Astrocyte (in vitro differentiated cells and primary cell): ENCODE measurements at regions not wholly inside any gene's neighbourhood (a gene's known extent, or its start where the extent isn't known, plus 50 kb on each side); places are given as distances from the start of the nearest gene placed in this dataset.

Experiments used
- DNase-seq: peaks from one replicate; pipeline ENCODE4 v3.0.0-alpha.2; 2010; ENCODE audit warnings: low read depth
- FAIRE-seq: peaks from 2 replicates; lab custom pipeline; 2011; peaks lifted over from hg19 to GRCh38; lab: Jason Lieb, UNC
- H2AFZ ChIP-seq: 2 replicates; pipeline ENCODE4 v1.6.0; 2012; ENCODE audit warnings: low read depth, low read length, inconsistent platforms
- H3K27ac ChIP-seq: 2 replicates; pipeline ENCODE4 v1.5.1; 2011; ENCODE audit warnings: low read depth, low read length, inconsistent platforms
- H3K27me3 ChIP-seq: 2 replicates; pipeline ENCODE4 v1.6.0; 2011; ENCODE audit warnings: low read length, inconsistent platforms; ENCODE audit not compliant: insufficient read depth
- H3K36me3 ChIP-seq: 2 replicates; pipeline ENCODE4 v1.5.1; 2011; ENCODE audit warnings: low read length, inconsistent platforms; ENCODE audit not compliant: insufficient read depth
- H3K4me1 ChIP-seq: 2 replicates; pipeline ENCODE4 v1.5.1; 2011; ENCODE audit warnings: low read length, inconsistent platforms; ENCODE audit not compliant: insufficient read depth
- H3K4me2 ChIP-seq: 2 replicates; pipeline ENCODE4 v1.6.0; 2012; ENCODE audit warnings: low read length, inconsistent platforms
- H3K4me3 ChIP-seq: 2 replicates; pipeline ENCODE4 v1.5.1; 2011; ENCODE audit warnings: low read depth, mild to moderate bottlenecking, low read length, inconsistent platforms; ENCODE audit not compliant: insufficient read depth
- H3K79me2 ChIP-seq: 2 replicates; pipeline ENCODE4 v1.6.0; 2012; ENCODE audit warnings: mild to moderate bottlenecking, low read length, inconsistent platforms; ENCODE audit not compliant: insufficient read depth
- H3K9ac ChIP-seq: 2 replicates; pipeline ENCODE4 v1.6.0; 2012; ENCODE audit warnings: mild to moderate bottlenecking, low read length, inconsistent platforms
- H3K9me3 ChIP-seq: 2 replicates; pipeline ENCODE4 v1.5.1; 2012; ENCODE audit warnings: low read depth, mild to moderate bottlenecking, low read length, inconsistent platforms; ENCODE audit not compliant: insufficient read depth
- H4K20me1 ChIP-seq: 2 replicates; pipeline ENCODE4 v1.6.0; 2012; ENCODE audit warnings: low read length, inconsistent platforms; ENCODE audit not compliant: insufficient read depth
- H3K27ac Mint-ChIP-seq: one replicate; pipeline ENCODE4 v1.8.0; 2021; ENCODE audit warnings: mild to moderate bottlenecking, mixed read lengths; ENCODE audit not compliant: unreplicated experiment
- H3K27me3 Mint-ChIP-seq: one replicate; pipeline ENCODE4 v1.8.0; 2021; ENCODE audit warnings: low read depth, mixed read lengths; ENCODE audit not compliant: unreplicated experiment
- H3K36me3 Mint-ChIP-seq: one replicate; pipeline ENCODE4 v1.8.0; 2021; ENCODE audit warnings: low read depth, mixed read lengths; ENCODE audit not compliant: unreplicated experiment
- H3K4me1 Mint-ChIP-seq: one replicate; pipeline ENCODE4 v1.8.0; 2021; ENCODE audit warnings: low read depth, mixed read lengths; ENCODE audit not compliant: unreplicated experiment
- H3K4me3 Mint-ChIP-seq: one replicate; pipeline ENCODE4 v1.8.0; 2021; ENCODE audit warnings: mild to moderate bottlenecking, moderate library complexity, mixed read lengths; ENCODE audit not compliant: unreplicated experiment
- H3K9me3 Mint-ChIP-seq: one replicate; pipeline ENCODE4 v1.8.0; 2021; ENCODE audit warnings: mild to moderate bottlenecking, mixed read lengths; ENCODE audit not compliant: unreplicated experiment
- EZH2 ChIP-seq: IDR thresholded peaks from 2 replicates; pipeline ENCODE4 v1.6.1; 2012; ENCODE audit warnings: mild to moderate bottlenecking, low read length, inconsistent platforms; ENCODE audit not compliant: insufficient read depth
- TF ChIP-seq, protein P1 (sequence below): IDR thresholded peaks from 2 replicates; pipeline ENCODE4 v1.5.1; 2011; ENCODE audit warnings: low read depth, mild to moderate bottlenecking, inconsistent platforms, low read length, moderate library complexity; ENCODE audit not compliant: insufficient read depth

DNA sequence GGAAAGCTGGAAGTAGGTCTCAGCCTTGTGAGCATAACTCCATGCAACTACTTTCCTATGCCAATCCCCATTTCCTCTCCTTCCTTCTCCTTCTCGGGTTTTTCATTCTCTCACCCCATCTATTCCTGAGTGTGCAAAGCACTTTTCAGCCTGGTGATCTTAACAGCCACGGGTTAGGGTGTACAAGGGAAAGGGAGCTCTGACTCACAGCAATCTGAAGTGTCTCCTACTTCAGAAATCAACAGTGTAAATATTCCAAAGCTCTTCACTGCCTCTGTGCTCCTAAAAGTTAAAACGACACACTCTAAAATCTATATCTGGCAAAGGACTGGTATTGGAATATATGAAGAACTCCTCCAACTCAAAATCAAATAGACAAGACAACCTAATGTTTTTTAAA, 268.0 kb upstream of the IRX3 start:
- no peak for FAIRE-seq
- no peaks in the 10 kb centered on the region for H3K36me3 Mint-ChIP-seq

DNA sequence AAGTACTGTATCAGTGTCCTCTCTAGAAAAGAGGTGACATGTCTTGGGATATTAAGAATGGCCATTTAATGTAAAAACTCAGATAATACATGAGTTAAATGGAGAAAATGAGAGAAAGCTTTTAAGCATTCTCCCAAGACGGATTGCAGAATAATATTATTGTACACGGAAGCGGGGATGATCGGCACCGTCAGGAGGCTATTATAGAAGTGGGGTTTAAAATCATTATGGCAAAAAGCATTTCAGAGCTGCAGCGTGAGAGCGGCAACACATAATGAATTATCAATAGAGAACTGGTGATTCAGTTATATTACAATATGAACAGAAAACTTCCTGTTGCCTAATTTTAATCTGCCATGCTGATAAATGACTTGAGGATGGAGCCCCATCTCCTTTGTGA, 261.7 kb upstream of the IRX3 start:
- no peaks in the 10 kb centered on the region for H3K9me3 ChIP-seq
- H3K4me1 ChIP-seq, result no peaks in the 10 kb centered on the region
- no peaks in the 10 kb centered on the region for H4K20me1 ChIP-seq
- no peak overlapping the region for H3K9ac ChIP-seq
- no peak overlapping the region for H3K4me3 Mint-ChIP-seq
- H3K4me3 ChIP-seq, result no peak overlapping the region
- peaks cover 18% of the 10 kb centered on the region for H3K27me3 Mint-ChIP-seq
- H3K4me1 Mint-ChIP-seq, result no peaks in the 10 kb centered on the region
- H3K4me2 ChIP-seq, result no peak overlapping the region
- H3K9me3 Mint-ChIP-seq, result peaks cover 3% of the 10 kb centered on the region
- no peak for FAIRE-seq
- H3K79me2 ChIP-seq, result no peaks in the 10 kb centered on the region
- no peak for TF ChIP-seq EZH2
- TF ChIP-seq, protein P1, sequence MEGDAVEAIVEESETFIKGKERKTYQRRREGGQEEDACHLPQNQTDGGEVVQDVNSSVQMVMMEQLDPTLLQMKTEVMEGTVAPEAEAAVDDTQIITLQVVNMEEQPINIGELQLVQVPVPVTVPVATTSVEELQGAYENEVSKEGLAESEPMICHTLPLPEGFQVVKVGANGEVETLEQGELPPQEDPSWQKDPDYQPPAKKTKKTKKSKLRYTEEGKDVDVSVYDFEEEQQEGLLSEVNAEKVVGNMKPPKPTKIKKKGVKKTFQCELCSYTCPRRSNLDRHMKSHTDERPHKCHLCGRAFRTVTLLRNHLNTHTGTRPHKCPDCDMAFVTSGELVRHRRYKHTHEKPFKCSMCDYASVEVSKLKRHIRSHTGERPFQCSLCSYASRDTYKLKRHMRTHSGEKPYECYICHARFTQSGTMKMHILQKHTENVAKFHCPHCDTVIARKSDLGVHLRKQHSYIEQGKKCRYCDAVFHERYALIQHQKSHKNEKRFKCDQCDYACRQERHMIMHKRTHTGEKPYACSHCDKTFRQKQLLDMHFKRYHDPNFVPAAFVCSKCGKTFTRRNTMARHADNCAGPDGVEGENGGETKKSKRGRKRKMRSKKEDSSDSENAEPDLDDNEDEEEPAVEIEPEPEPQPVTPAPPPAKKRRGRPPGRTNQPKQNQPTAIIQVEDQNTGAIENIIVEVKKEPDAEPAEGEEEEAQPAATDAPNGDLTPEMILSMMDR, result no peak
- H3K27ac ChIP-seq, result no peak overlapping the region
- H3K36me3 Mint-ChIP-seq, result no peaks in the 10 kb centered on the region
- no peak overlapping the region for H3K27ac Mint-ChIP-seq
- no peak for DNase-seq
- no peak overlapping the region for H2AFZ ChIP-seq
- peaks cover 28% of the 10 kb centered on the region for H3K27me3 ChIP-seq
- H3K36me3 ChIP-seq, result no peaks in the 10 kb centered on the region

More for the DNA sequence above, 268.0 kb upstream of the IRX3 start:
- H3K9me3 Mint-ChIP-seq, result peaks cover 3% of the 10 kb centered on the region
- no peak overlapping the region for H3K4me3 Mint-ChIP-seq
- Histone ChIP-seq H3K27me3 (peaks cover 8% of the 10 kb centered on the region), H3K27ac (no peak overlapping the region), H3K4me3 (no peak overlapping the region), H4K20me1 (no peaks in the 10 kb centered on the region), H3K79me2 (no peaks in the 10 kb centered on the region), H3K4me1 (no peaks in the 10 kb centered on the region), H2AFZ (no peak overlapping the region), H3K4me2 (no peak overlapping the region), H3K36me3 (no peaks in the 10 kb centered on the region), H3K9me3 (no peaks in the 10 kb centered on the region), H3K9ac (no peak overlapping the region)
- no peak overlapping the region for H3K27ac Mint-ChIP-seq
- H3K4me1 Mint-ChIP-seq, result no peaks in the 10 kb centered on the region
- H3K27me3 Mint-ChIP-seq, result no peaks in the 10 kb centered on the region
- TF ChIP-seq, protein P1, result no peak
- TF ChIP-seq EZH2, result no peak
- no peak for DNase-seq

GRCh38 chr16:54547052-54547451, 260.5 kb upstream of the IRX3 start:
- Mint-ChIP-seq H3K36me3 (no peaks in the 10 kb centered on the region), H3K9me3 (peaks cover 3% of the 10 kb centered on the region), H3K4me1 (no peaks in the 10 kb centered on the region), H3K4me3 (no peak overlapping the region), H3K27ac (no peak overlapping the region), H3K27me3 (peaks cover 20% of the 10 kb centered on the region)
- no peak overlapping the region for H3K4me3 ChIP-seq
- no peak overlapping the region for H2AFZ ChIP-seq
- H4K20me1 ChIP-seq, result no peaks in the 10 kb centered on the region
- TF ChIP-seq, protein P1, result no peak
- no peak for TF ChIP-seq EZH2
- no peaks in the 10 kb centered on the region for H3K79me2 ChIP-seq
- no peak overlapping the region for H3K4me2 ChIP-seq
- no peak overlapping the region for H3K9ac ChIP-seq
- H3K4me1 ChIP-seq, result no peaks in the 10 kb centered on the region
- H3K36me3 ChIP-seq, result no peaks in the 10 kb centered on the region
- H3K9me3 ChIP-seq, result no peaks in the 10 kb centered on the region
- FAIRE-seq (no peak), DNase-seq (no peak)
- peaks cover 26% of the 10 kb centered on the region for H3K27me3 ChIP-seq
- no peak overlapping the region for H3K27ac ChIP-seq
